ENCODE measurements at regions not wholly inside any gene's neighbourhood (a gene's known extent, or its start where the extent isn't known, plus 50 kb on each side); places are given as distances from the start of the nearest gene placed in this dataset.

- TF ChIP-seq CTCF (IDR thresholded peaks at IDR 0.05) (no peak), SIN3A (IDR thresholded peaks at IDR 0.05; ENCODE audit: borderline replicate concordance, insufficient read depth, low read depth, low read length) (no peak), POLR2AphosphoS5 (IDR thresholded peaks at IDR 0.05; ENCODE audit: low read depth, low read length) (no peak), TCF7L2 (IDR thresholded peaks at IDR 0.05; ENCODE audit: low read depth, low read length) (no peak)
- TF ChIP-seq, protein P1, sequence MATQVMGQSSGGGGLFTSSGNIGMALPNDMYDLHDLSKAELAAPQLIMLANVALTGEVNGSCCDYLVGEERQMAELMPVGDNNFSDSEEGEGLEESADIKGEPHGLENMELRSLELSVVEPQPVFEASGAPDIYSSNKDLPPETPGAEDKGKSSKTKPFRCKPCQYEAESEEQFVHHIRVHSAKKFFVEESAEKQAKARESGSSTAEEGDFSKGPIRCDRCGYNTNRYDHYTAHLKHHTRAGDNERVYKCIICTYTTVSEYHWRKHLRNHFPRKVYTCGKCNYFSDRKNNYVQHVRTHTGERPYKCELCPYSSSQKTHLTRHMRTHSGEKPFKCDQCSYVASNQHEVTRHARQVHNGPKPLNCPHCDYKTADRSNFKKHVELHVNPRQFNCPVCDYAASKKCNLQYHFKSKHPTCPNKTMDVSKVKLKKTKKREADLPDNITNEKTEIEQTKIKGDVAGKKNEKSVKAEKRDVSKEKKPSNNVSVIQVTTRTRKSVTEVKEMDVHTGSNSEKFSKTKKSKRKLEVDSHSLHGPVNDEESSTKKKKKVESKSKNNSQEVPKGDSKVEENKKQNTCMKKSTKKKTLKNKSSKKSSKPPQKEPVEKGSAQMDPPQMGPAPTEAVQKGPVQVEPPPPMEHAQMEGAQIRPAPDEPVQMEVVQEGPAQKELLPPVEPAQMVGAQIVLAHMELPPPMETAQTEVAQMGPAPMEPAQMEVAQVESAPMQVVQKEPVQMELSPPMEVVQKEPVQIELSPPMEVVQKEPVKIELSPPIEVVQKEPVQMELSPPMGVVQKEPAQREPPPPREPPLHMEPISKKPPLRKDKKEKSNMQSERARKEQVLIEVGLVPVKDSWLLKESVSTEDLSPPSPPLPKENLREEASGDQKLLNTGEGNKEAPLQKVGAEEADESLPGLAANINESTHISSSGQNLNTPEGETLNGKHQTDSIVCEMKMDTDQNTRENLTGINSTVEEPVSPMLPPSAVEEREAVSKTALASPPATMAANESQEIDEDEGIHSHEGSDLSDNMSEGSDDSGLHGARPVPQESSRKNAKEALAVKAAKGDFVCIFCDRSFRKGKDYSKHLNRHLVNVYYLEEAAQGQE (IDR thresholded peaks at IDR 0.05; ENCODE audit: insufficient read depth in 1 of 2, low read depth in 2 of 2, low read length in 1 of 2): no peak
Observed at GRCh38 chr11:76257074-76257719, 50.9 kb upstream of the WNT11 start.
